ENCODE measurements at regions not wholly inside any gene's neighbourhood (a gene's known extent, or its start where the extent isn't known, plus 50 kb on each side); places are given as distances from the start of the nearest gene placed in this dataset.

GRCh38 chr14:89542786-89543424 is 125.9 kb upstream of the FOXN3 start:
- in situ Hi-C loops (cut with MboI; ENCODE audit: low pct_unique_long_range_greater_than_20kb, low sequenced_read_pairs, unreplicated experiment) = no loop called here
- no peak for TF ChIP-seq CTCF (IDR thresholded peaks at IDR 0.05; ENCODE audit: extremely low read depth, insufficient read depth, missing control alignments)
- no peak for DNase-seq (ENCODE audit: low spot score)

- no peak for TF ChIP-seq CTCF (IDR thresholded peaks at IDR 0.05; ENCODE audit: extremely low read depth, insufficient read depth, missing control alignments)
- in situ Hi-C loops (cut with MboI; ENCODE audit: low pct_unique_long_range_greater_than_20kb, low sequenced_read_pairs, unreplicated experiment) = no loop called here
- no peak for DNase-seq (ENCODE audit: low spot score)
Measured at GRCh38 chr14:89540830-89541470, 123.9 kb upstream of the FOXN3 start.

- DNase-seq (ENCODE audit: low spot score) = no peak
- no peak for TF ChIP-seq CTCF (IDR thresholded peaks at IDR 0.05; ENCODE audit: extremely low read depth, insufficient read depth, missing control alignments)
- in situ Hi-C loops (cut with MboI; ENCODE audit: low pct_unique_long_range_greater_than_20kb, low sequenced_read_pairs, unreplicated experiment) = no loop called here
Measured at GRCh38 chr14:89540009-89540829, 123.2 kb upstream of the FOXN3 start.

GRCh38 chr14:89537911-89538310 is 120.9 kb upstream of the FOXN3 start:
- DNase-seq (ENCODE audit: low spot score) = no peak
- in situ Hi-C loops (cut with MboI; ENCODE audit: low pct_unique_long_range_greater_than_20kb, low sequenced_read_pairs, unreplicated experiment) = no loop called here
- TF ChIP-seq CTCF (IDR thresholded peaks at IDR 0.05; ENCODE audit: extremely low read depth, insufficient read depth, missing control alignments) = no peak

- in situ Hi-C loops (cut with MboI; ENCODE audit: low pct_unique_long_range_greater_than_20kb, low sequenced_read_pairs, unreplicated experiment) = no loop called here
- no peak for TF ChIP-seq CTCF (IDR thresholded peaks at IDR 0.05; ENCODE audit: extremely low read depth, insufficient read depth, missing control alignments)
- DNase-seq (ENCODE audit: low spot score) = no peak
Measured at GRCh38 chr14:89534902-89535685, 118.1 kb upstream of the FOXN3 start.

- in situ Hi-C loops (cut with MboI; ENCODE audit: low pct_unique_long_range_greater_than_20kb, low sequenced_read_pairs, unreplicated experiment) = no loop called here
- DNase-seq (ENCODE audit: low spot score) = no peak
- TF ChIP-seq CTCF (IDR thresholded peaks at IDR 0.05; ENCODE audit: extremely low read depth, insufficient read depth, missing control alignments) = no peak
Measured at GRCh38 chr14:89533766-89534165, 116.7 kb upstream of the FOXN3 start.
